ENCODE measurements at regions not wholly inside any gene's neighbourhood (a gene's known extent, or its start where the extent isn't known, plus 50 kb on each side); places are given as distances from the start of the nearest gene placed in this dataset.

DNA sequence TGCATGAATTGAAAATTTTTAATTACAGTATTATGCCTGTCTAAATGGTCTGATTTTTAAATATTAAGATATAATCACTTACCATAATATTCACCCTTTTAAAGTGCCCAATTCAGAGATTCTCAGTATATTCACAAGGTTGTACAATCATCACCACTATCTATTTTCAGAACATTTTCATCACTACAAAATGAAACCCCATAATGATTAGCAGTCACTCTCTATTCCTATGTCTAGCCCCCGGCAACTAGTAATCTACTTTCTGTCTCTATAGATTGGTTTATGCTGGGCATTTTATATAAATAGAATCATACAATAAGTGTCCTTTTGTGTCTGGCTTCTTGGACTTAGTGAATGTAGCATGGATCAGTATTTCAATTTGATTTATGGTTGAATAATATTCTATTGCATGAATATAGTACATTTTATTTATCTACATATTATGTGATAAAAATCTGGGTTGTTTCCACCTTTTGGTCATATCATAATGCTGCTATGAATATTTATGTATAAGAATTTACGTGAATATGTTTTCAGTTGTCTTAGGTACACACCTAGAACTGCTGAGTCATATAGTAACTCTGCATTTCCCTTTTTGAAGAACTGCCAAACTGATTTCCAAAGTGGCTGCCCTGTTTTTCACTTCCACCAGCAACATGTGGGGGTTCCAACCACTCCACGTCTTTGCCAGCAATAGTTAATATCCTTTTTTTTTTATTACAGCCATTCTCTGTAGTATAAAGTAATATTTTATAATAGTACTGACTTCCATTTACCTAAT lies 485.7 kb upstream of the ZNF385D start:
- DNase-seq, result no peak

DNA sequence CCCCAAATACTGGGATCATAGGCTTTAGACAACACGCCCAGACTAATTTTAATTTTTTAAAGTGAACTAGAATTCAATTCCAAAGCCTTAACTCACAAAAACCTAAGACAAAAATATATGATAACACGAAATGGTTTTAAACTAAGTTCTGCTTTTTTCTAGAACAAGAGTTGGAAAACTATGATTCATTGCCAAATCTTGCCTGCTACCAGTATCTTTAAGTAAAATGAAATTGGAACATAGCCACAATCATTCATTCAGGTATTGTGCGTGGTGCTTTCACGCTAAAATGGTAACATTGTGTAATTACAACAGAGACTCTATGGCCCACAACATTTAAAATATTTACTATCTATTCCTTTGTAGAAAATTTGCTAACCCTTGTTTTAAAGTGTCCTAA lies 488.0 kb upstream of the ZNF385D start:
- no peak for DNase-seq

DNA sequence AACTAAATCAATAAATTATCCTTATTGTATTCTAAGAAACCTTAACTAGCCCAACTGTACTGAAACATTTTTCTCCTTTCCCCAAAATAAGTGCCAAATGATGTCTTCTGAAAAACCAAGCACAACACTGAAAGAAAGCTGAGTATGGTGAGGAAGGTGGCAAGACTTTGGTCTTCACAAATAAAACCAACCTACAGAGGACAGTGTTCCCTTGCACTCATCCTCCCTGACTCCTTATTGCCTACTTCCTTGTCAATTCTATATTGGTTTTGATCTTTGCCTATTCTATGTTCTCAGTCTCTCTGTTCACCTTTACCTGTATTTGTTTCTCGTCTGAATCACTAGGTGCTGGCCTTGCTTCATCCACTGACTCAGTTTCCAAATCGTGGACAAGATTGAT lies 490.1 kb upstream of the ZNF385D start:
- DNase-seq, result no peak

DNA sequence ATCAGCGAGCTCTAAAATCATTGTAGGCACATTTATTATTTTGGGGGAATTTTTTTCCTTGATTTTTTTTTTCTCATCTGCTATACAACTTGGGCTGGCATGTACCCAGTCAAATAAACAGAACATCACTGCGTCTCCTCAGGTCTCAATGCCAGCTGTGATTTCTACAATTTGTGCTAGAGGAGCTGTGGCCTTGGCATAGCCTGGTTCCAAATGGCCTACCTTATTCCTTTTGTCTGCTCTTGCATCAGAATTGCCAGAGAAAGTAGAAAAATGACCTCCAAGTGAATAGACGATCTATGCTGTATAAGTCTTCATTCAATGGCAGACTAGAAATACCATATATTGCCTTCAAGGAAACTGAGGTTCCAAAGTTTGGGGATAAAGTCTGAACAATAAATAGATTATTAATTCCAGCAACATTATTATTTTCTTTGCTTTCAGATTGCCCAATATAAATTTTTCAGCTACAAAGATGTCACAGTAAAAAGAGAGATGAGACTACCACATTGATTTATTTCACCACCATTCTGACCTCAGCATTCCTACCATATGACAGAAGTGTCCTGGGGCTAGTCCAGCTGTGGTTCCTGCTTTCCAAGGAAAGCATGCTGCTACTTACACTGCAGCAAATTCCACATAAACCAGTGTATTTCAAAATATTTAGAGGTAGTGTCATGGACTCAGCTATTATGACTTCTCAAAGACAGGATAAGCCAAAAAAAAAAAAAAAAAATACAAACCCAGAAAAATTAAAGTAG lies 493.9 kb upstream of the ZNF385D start:
- DNase-seq, result no peak

DNA sequence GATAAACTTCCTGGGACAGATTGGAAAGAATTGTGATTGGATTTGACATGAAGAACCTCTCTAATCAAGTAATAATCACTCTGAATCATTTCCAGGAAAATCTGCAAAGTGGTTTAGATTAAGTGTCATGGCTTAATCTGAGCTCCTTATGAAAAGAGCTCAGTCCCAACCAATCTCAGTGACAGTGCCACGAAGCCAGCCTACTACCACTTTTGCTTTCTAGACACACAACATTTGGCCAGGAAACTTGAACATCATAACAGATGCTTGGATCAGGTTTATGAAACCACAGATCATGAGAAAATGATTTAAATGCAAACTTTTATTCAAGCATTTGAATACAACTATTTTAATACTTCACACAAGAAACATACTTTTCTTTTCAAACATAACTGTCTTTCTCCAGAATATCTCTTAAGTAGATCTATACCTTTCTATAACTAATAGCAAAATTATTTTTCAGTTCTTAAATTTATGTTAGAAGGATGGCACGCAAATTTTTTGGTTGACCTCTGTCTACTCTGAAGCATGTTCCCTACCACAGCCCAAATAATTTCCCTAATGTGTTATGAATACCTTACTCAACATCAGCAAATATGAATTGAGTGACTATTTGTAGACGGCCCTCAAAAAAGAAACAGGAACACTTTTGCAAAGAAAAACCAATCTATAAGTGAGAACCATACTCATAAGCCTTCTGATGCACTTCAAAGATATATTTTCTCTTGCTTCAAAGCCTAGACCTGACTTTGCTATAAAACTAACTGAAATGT lies 495.0 kb upstream of the ZNF385D start:
- no peak for DNase-seq

DNA sequence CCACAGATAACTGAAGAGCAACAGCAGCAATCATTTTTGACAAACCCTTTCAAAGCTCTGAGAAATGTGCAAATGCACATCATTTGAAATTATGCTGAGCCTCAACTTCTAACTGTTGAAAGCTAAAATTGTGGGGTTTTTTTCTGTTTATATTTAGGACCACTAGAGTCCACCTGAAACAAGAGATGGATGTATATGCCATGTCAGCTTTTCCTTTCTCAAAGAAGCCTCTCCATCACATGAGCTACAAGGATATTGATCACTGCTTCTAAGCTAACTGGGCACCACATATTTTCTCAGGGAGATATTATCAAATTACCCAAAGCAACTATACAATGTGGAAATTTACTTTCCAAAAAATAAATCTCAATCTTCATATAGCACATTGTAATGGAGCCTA lies 498.6 kb upstream of the ZNF385D start:
- DNase-seq, result no peak

DNA sequence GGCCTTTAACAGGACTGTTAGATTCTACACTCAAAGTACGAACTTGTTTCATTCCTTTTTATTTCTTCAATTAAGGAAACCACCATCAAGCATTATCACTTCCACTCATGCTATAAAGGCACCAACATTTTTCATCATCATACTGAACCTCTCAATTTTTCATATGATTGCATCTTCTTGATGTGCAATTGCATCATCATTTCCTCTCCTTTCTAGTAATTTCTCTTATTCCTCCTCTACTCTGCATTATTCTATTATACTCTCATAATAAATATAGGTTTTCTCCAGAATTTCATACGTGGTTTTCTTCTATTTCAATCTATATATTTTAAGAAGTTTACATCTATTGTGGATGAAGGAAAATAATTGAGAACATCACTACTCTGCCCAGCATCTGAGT lies 506.2 kb upstream of the ZNF385D start:
- DNase-seq, result no peak

DNA sequence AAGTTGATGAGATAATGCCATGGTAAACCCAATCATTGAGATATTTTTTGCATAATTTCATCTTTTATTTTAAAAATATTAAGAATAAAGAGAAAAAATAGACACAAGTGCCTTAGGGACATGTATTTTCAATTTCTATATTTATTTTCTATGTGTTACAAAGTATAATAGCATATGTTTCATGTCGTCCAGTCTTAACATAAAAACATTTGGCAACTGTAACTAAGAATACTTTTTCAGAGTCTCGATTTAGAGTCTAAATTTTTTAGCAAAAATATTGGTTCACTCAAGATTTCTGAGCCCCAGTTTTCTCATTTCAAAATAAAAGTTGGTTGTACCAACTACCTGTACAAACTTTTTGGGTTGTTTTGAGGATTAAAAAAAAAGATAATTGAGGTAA lies 511.4 kb upstream of the ZNF385D start:
- DNase-seq, result no peak

DNA sequence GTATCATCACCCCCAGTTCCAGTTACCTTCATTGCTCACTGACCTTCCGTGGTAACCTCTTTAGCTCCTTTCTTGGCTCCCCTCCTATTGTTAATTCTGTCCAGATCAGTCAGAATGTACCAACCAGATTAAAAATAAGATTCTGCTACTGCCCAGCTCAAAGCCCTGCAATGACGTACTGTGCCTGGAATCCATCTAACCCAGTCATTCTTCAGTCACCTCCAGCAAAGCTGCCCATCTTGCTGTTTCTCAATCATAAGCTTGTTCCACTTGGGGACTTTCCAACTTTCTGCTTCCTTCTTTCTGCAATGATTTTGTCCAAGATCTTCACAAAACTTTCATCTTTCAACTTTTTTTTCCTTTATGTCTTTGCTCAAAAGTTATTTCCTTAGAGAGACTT lies 512.0 kb upstream of the ZNF385D start:
- no peak for DNase-seq

DNA sequence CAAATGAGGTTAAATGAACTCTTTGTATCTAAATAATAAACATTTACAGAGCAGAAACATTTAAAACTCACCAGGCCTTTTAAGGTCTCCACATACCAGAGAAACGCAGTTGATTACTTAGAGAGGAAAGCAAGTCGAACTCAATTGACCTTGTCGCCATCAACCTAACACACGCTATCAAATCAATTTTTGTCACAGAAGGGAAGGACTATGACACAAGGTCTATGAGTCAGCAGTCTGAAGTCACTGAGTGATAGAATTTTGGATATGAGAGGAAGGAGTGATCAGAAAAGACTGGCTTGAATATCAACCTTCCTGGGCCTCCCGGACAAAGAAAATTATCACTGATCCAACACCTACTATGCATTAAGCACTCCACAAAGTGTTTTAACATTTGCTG lies 514.4 kb upstream of the ZNF385D start:
- no peak for DNase-seq

DNA sequence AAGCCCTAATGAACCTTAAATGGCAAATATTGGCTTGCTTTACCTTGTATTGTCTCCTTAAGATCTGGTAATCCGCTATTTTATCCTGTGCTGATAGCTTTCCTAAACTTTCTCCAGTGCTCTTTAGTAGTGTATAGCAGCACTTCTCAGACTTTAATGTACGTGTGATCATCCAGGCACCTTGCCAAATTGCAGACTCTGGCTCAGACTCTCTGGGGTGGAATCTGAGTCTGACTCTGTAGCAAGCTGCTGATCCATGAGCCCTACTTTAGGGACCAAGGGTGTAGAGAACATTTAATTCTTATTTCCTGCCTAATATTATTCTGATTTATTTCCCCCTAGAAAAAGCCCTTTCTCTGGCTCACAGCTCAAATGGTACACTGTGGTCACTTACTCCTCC lies 518.8 kb upstream of the ZNF385D start:
- DNase-seq, result no peak

DNA sequence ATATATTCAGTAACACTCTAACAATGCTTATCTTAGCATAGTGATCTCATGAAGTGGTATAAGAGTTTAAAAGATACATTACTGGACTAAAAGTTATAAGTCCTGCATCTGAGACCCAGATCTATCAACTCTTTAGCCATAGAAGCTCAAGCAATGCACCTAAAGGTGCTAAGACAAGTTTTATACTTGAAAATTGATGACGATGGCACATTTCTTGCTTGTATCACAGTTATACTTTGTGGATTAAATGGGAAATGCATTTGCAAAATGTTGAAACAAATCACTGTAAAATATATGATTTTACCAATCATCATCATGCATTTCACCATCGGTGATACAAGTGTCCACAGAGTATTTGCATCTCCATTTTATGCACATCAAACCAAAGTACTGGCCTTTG lies 525.3 kb upstream of the ZNF385D start:
- DNase-seq, result no peak

DNA sequence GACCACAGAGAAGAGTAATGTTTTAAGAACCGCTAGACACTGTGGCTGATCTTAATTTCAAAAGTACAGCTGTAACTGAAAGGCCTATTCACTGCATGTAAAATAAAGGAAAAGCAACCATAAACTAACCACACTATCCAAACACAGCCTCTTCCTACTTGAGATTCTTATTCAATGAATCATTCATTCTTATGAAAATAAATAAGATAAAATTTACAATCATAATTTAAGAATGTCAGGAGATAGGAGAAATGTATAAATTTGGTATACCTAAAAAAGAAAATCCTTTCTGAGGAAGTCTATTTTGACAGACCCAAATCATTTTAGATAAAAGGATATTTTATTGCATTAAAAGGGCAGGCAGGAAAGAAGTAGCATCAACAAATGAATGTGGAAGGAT lies 533.5 kb upstream of the ZNF385D start:
- DNase-seq, result no peak

DNA sequence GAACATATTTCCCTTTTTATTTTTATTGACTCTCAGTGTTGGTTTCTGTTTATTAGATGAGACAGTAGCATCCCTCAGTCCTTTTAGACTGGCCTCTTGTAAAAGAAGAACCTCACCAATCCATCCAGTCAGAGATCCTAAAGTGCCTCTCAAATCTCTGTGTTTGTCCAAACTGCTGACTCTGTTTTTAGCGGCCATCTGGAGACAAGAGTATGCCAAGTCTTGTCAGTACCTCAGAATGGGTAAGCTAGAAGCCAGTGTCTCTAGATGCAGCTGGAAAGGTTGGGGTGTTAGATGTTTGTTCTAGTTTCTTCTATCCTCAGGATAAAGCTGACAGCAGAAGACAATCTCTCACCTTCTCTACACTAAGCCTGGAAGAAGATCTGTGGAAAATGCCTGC lies 537.7 kb upstream of the ZNF385D start:
- DNase-seq, result no peak

DNA sequence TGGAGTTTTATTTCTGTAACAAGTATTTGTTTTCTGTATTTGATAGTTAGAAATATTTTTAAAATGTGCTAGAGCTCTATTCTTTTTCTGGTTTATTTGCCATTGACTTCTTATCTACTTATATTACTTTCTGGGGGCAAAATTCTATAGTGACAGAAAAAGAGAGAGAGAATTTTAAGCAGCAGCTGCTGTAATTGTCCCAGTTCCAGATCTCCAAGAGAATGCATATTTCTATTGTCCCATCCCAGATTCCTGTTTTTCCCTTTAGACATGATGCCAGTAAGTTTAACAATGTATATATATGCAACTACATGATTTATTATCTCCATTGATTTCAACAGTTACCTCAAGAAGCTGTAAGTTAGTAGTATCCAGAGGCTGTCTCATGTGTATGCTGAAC lies 541.7 kb upstream of the ZNF385D start:
- no peak for DNase-seq

DNA sequence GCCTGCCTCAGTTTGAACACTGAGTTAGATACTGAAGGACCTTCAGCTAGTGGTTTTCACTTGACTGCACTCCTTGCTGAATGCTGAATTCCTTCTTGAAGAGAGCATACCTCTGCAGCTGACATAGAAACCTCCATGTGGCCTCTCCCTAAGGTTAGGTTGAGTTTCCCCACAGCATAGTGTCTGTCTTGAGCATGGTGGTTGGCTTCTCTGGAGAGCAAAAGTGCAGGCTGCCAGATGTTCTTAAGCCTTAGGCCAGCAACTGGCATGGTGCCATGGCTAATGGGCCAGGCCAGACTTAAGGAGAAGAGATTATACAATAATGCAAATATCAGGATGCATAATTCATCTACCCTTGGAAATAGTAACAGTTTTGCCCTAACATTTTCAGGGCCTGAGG lies 545.6 kb upstream of the ZNF385D start:
- DNase-seq, result no peak

DNA sequence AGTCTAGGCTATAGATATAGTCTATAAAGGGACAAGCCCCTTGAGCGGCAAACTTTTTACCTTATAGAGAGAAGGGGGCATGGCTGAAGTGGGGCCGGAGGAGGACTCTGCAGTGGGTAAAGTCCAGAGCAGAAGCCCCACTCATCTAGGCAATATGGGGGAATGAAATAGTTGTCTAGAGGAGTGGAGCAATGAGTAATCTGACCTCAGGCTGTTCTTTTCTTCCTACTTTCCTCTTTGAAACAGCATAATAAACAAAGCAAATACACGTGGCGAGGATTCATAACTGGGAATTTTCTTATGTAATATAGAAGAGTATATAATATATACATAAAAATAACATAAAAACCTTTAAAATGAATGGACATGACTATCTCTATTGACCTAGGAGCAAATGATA lies 546.4 kb upstream of the ZNF385D start:
- DNase-seq, result no peak

DNA sequence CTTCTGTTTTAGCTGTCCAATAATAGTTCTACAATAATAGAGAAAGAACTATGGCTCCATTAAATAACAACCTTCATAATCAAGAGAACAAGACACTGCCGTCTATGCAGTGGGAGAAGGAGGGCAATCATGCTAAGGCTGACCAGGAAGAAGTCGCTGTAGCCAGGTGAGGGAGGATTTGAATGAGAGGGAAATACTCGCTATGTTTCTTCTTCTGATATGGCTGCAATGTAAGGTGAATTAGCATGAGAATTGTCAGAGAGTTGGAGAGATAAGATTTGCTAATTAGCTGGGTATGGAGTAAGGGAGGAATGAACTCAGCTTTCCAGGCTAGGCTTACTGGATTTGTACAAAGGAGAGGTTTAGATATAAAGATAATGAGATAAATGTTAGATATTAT lies 555.4 kb upstream of the ZNF385D start:
- DNase-seq, result no peak

DNA sequence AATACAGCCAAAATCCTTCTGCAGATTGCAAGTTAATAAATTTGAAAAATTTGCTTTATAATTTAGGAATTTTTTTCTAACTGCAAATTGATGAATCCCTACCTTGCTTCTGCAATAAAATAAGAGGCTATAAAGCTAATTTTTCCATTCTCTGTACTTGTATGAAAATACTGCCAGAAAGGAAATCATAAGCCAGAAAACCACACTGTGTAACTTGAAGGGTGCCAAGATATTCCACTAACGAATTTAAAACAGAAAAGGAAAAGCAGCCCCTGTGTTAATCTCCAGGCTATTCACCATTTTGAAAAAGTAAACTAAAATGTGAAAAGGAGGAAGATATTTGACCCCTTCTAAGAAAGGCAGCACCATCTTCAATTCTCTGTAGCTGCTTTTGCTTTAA lies 557.9 kb upstream of the ZNF385D start:
- no peak for DNase-seq

DNA sequence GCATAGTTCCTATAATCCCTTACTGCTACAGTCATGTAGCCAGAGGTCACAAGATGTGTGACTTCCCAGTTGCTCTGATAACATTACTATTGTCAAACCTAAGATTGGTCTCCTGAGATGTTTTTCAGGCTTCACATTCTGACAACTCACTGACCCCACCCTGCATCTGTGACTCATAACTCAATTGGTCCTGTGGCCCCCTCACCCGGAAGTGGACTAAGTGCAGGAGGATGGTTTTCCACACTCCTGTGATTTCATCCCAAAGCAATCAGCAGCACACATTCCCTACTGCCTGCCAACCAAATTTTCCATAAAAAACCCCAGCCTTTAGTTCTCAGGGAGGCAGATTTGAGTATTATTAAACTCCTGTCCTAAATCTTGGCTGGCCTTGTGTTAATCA lies 564.9 kb upstream of the ZNF385D start:
- no peak for DNase-seq

DNA sequence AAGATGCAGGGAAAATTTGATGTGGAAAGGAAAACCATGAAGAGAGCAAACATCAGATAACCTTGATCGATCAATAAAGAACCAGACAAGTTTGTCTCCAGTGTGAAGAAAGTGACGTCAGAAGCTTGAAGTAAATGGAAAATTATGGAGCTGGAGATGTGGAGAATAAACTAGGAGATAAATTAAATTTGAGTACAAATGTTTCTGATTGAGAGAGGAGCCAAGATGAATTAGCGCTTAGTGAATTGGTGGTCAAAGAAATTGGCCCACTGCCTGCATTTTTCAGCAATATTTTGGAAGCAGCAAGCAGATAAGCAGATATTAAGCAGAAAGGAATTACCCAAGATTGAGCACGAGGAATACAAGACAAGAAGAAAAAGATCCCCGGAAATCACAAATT lies 567.3 kb upstream of the ZNF385D start:
- no peak for DNase-seq

DNA sequence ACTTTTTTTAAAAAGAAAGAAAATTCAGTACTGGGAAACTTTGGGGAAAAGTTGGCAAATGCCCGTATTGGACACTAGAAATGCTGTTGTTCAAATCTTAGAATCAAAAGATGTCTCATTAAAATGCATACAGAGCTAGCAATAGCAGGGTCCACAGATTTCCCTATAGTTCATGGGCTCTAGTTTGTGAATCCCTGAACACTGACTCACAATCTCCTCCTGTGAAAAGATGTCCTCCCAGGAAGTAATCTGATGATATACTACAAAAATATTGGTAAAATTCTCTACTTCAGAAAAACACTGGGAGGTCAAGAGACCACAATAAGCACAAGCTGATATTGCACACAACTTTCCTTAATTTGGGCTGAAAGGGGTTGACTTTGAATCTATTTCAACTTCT lies 568.4 kb upstream of the ZNF385D start:
- no peak for DNase-seq

DNA sequence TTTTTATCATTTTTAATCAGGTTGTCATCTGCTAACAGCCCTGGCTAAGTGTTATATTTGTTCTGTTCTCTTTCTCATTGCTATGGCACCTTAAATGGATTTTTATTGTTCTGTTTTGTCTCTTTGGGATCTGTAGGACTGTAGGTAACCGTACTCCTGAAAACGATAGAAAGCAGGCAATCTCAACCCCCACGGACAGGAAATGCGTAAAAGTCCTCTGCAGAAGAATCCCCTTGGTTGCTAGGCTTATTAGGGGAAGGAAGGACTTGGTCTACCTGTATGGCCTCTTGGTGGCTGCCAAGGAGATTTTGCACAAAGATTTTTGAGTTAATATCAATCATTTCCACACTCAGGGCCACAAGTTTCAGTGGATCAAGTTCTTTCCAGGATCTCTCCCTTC lies 571.9 kb upstream of the ZNF385D start:
- DNase-seq, result no peak

DNA sequence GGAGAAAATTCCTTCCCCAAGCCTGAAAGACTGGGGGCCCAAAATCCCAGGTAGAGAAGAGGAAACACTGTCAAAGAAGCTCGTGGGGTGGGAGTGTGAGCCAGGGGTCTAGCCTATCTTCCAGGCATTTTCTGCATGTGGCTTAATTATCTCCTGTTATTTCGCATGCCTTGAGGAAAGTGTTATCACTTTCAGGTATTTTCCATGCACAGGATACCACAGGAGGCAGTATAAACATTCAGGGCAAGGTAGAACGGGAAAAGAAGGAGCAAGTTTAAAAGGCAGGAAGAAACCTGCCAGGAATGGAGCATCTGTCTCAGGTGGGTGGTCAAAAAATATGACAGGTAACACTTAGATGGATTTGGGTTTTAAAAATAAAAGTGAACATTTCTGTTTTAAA lies 575.3 kb upstream of the ZNF385D start:
- DNase-seq, result no peak
